Breast epithelium (tissue), 3 donors: ENCODE measurements at regions not wholly inside any gene's neighbourhood (a gene's known extent, or its start where the extent isn't known, plus 50 kb on each side); places are given as distances from the start of the nearest gene placed in this dataset.

Experiments used
- CTCF ChIP-seq, 3 donors: fragments of 450-650 bp; IDR thresholded peaks; one replicate each; pipeline ENCODE4 v1.5.1; 2016 to 2017; ENCODE audit warnings: antibody characterized with exemption in 3 of 3, mild to moderate bottlenecking in 3 of 3, moderate library complexity in 3 of 3
- POLR2A ChIP-seq: fragments of 450-650 bp; IDR thresholded peaks from one replicate; pipeline ENCODE4 v1.6.1; 2016; ENCODE audit warnings: antibody characterized with exemption, mild to moderate bottlenecking, moderate library complexity
- POLR2AphosphoS5 ChIP-seq, 3 donors: sonication (generic); formaldehyde crosslinking; IDR thresholded peaks; one replicate each; pipeline ENCODE4 v1.6.1; 2017; ENCODE audit warnings: antibody characterized with exemption in 3 of 3

GRCh38 chr9:95644377-95644776, 127.6 kb upstream of the PTCH1 start:
- no peak for TF ChIP-seq CTCF (IDR thresholded peaks at IDR 0.05)
- no peak for TF ChIP-seq POLR2A
- TF ChIP-seq POLR2AphosphoS5 (IDR thresholded peaks at IDR 0.05) = no peak
